HG02870 (cell line): ENCODE measurements at regions not wholly inside any gene's neighbourhood (a gene's known extent, or its start where the extent isn't known, plus 50 kb on each side); places are given as distances from the start of the nearest gene placed in this dataset.
A peak's percentile ranks its signal among the peaks of the same experiment; 100 is the strongest.

Source experiments
- ATAC-seq: cut with Tn5 transposase; IDR thresholded peaks from one replicate; pipeline ENCODE4 v1.9.1; 2021; ENCODE audit warnings: mild to moderate bottlenecking, moderate library complexity; ENCODE audit not compliant: unreplicated experiment

DNA sequence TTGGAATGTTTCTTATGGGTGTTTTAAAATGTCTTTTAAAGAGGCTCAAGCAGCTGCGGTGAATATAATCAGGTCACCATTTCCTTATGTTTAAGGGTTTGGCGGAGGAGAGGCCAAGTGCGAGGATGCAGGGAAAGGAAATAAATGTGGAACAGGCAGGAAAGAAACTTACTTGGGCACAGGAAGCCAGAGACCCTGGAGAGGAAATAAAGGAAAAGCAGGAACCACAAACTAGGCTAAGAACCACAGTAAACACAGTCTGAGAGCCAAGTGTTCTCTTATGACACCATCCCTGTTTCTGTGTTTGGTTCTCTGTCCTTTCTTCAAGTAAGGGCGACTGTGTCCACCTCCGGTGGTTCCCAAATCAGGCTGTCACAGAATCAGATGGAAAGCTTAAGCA is 166.5 kb downstream of the C9orf152 start:
- ATAC-seq, result no peak

DNA sequence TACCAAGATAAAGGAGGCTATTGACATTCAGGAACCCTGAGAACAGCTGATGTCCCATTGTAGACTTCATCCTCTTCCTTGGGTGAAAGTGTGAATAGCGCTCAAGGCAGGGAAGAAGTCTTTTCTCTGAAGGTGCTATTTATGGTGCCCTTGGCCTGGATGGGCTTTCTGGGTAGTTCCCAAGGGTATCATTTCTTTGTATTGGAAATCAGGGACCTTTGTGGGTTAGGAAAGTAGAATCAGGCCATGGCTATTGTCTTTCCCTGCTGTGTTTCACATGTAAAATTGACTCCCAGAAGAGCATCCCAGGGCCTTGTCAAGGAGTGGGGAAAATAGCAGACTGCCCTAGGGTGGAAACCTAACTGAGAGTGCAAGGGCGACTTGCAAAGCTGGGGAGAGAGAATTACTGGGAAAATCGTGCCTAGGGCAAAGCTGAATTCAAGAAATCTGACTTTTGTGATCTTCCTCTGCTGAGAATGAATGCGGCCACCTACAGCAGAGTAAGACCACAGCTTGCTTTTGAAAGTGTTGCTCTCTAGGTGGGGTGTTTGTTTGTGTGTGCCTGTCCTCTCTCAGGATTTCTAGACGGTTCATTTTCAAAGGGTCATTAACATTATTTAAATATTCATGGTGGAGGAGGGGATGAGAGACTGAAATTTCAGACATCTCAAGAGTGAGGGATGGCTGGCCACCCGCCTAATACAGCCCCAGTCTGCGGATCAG is 160.6 kb downstream of the C9orf152 start:
- ATAC-seq, result peak; percentile 33

DNA sequence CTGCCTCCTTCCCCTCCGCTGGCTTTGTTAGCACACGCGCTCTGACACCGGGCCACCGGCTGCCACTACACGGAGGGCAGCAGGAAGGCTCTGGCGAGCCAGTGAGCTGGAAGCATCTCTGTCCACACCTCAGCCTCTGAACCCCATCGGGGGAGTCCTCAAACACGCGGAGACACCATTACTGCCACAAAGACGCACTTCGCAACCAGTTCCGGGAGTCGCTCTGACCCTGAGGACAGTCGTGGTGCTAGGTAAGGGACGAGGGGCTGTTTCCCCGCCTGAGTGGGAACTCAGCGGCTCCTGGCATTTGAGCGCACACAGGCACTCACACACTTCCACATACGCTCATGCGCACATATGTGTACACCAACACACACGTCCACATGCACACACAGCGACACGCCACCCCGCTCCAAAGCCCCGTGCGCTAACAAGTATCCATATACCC is 160.0 kb downstream of the C9orf152 start:
- ATAC-seq, result peak; percentile 29

GRCh38 chr9:110048403-110048975 is 159.5 kb downstream of the C9orf152 start:
- ATAC-seq, result peak; percentile 59

DNA sequence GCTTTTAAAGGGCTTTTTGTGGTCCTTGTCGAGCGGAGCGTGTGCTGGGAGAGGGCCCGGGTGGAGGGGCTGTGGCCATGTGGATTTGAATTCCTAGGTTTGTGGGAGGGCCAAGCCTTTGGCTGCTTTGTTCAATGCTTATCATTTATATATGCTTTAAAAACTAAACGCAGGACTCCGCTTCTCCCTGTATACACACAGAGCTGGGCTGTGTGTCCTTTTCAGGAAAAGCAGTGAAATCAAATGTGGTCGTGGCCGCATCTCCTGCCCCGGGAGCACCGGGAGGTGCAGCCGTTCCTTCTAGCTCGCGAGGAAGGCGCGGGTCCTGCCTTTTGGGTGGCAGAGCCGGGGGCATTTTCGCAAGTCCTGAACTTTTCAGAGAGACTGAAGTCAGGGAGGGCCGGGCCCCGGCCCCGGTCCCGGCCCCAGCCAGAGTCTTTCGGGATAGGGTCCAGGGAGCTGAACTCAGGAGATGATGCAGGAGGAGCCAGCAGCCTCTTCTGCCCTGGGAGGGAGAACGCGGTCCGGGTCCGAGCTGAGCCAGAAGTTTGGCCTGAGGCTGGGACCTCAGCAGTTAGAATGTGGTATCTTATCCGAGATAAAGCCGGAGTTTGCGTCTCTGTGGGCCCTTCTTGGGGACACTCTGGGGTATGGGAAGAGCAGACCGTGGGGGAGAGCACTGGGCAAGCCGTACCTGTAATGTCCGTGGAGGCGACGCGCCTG is 158.8 kb downstream of the C9orf152 start:
- peak; percentile 17 for ATAC-seq

GRCh38 chr9:110049699-110050450 is 158.1 kb downstream of the C9orf152 start:
- no peak for ATAC-seq

GRCh38 chr9:110050925-110051355 is 157.0 kb downstream of the C9orf152 start:
- ATAC-seq, result peak; percentile 29

DNA sequence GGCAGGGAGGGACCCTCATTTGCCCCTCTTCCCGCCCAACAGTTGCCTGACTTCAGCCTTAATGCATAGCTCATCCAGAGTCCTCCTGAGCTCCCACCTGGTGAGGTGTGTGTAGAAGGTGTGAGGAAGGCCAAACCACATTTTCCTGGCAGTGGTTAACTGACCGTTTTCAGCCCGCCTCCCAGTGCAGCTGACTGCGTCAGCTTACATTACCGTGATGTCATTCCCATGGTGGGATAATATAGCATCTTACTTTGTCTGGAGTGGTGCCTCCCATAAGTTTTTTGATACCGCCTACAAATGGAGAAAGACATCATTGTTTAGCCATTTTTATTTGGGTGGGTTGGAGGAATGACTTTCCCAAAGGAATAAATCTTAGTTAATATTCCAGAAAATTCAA is 151.9 kb downstream of the C9orf152 start:
- ATAC-seq, result no peak

DNA sequence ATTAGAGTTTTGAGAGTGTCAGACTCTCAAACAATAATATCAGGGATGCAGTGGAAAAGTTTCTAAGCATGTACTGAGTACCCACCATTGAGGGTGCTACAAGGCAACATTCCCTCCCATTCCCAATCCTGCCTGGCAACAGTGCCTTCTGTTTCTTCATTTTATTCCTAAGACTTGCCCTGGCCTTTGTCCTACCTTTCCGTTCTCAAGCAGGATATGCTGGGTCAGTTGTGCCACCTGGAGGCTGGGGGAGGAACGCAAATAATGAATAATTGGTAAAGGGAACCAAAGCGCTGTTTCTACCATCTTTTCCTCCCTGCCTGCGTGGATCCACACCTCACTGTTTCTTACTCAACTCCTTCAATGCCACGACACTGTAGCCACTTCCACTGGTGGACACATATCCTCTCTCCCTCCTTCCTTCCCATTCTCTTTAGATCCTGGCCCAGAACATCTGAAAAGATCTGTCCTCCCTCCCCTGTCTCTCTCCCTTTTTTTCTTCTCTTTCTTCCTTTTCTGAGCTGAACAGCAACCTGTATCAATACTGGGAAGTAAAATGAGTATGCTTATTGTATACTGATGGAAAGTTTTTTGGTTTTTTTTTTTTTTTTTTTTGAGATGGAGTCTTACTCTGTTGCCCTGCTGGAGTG is 149.5 kb downstream of the C9orf152 start:
- no peak for ATAC-seq

DNA sequence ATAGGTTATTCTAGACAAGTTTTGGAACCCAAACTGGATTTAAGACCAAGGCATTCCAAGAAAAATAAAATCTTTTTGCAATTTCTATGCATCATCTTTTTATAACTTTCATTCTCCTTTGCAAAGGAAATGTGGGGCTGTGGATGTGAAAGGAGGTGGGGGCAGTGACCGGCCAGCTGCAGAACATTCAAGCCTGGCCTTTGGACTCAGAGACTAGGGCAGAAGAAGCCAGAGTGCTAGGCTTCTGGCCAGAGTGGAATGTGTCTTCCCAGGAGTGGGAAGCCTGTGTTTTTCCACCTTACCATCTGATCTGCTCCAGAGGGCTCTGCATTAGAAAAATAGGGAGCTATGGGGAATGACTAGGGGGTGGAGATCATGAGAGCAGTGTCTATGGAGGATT is 148.5 kb downstream of the C9orf152 start:
- ATAC-seq, result no peak

- ATAC-seq, result no peak
These were observed 143.2 kb downstream of the C9orf152 start for GRCh38 chr9:110064803-110065202.

DNA sequence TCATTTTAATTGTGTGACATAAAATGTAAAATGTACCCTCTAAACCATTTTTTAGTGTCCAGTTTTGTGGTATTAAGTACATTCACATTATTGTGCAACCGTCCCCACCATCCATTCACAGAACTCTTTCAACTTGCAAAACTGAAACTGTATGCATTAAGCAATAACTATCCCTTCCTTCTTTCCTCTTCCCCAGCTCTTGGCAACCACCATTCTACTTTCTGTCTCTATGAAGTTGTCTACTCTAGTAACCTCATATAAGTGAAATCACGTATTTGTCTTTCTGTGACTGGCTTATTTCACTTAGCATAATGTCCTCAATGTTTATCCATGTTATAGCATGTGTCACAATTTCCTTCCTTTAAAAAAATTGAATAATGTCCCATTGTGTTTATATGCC is 142.4 kb downstream of the C9orf152 start:
- peak; percentile 69 for ATAC-seq

DNA sequence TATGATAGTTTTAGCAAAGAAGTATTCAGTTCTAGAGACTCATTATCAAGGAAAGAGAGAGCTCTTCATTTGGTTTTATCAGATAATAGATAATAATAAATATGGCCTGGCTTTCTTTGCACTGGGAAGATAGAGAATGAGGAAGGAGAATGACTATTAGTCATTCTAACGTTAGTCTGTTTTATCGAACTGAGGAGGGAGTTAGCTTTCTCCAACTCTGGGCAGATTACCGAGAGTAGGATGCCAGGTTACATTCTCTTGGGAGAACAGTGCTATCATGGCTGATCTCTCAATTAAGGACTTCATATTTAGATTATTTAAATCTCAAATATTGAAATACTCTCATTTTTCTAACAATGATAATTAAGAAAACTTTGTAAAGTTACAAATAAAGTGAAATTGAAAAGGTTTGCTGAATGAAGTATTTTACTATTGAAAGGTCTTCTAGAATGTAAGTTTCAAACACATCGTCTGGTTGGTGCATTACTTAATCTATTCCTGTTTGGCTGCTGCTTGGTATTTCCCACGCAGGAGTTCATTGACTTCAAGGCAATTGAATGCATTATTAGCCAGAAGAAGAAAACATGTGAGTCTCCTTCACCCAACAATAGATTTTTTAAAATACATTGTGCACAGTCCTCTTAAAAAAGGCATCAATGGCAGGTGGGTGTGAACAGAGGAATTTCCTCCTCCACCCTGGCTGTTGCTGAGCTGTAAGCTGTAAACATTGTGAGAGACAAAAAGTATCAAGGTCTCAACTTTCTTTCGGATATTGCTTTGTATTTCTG is 140.8 kb downstream of the C9orf152 start:
- no peak for ATAC-seq

DNA sequence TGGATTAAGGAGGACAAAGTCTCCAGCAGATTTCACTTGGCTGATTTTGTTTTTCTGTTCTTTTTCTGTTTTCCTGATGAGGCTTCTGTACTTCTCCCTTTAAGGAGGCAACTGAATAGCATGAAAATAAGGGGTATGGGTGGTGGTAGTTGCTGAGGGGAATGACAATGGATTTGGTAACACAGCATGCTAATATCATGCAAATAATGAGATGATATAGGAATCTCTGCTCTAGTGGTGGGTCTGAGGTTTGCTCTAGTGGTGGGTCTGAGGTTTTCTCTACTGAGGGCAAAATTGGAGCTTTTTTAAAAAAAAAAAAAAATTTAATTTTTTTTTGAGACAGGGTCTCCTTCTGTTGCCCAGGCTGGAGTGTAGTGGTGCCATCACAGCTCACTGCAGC is 139.7 kb downstream of the C9orf152 start:
- ATAC-seq, result no peak

GRCh38 chr9:110069326-110070248 is 138.4 kb downstream of the C9orf152 start:
- ATAC-seq, result no peak

- no peak for ATAC-seq
These were observed 135.2 kb downstream of the C9orf152 start for GRCh38 chr9:110072597-110073355.

GRCh38 chr9:110073356-110073905 is 134.5 kb downstream of the C9orf152 start:
- ATAC-seq, result no peak
